Gastrocnemius medialis (tissue), 4 donors: ENCODE measurements at regions not wholly inside any gene's neighbourhood (a gene's known extent, or its start where the extent isn't known, plus 50 kb on each side); places are given as distances from the start of the nearest gene placed in this dataset.

Experiments
- POLR2A ChIP-seq, 2 donors: fragments of 450-650 bp; IDR thresholded peaks; one replicate each; pipeline ENCODE4 v1.6.1; 2017; ENCODE audit warnings: antibody characterized with exemption in 2 of 2, mild to moderate bottlenecking in 2 of 2, moderate library complexity in 2 of 2
- TF ChIP-seq, protein P1 (sequence below), 5 experiments: fragments of 450-650 bp in 3 of 5; fragments of 200-600 bp in 2 of 5; sonication (generic) in 2 of 5; IDR thresholded peaks in 4 of 5; conservative IDR thresholded peaks in 1 of 5; 1 replicate in 4 of 5; 2 replicates in 1 of 5; pipeline ENCODE4 v1.5.1; 2016 to 2019; ENCODE audit warnings: antibody characterized with exemption in 5 of 5, mild to moderate bottlenecking in 3 of 5, moderate library complexity in 3 of 5

DNA sequence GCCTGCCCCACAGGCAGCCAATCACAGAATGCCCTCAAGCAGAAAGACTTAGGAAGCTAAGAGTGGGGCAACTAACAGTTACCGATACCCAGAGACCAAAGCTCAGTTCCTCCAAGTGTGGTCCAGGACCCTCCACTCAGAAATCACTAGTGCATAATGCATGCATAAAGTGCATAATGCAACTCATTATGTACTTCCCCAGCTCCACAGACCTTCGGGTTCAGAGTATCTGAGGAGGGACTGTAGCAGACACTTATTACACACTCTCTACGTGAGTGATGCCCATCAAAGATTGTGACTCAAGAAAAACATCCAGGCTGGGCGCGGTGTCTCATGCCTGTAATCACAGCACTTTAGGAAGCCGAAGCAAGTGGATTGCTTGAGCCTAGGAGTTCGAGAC is 328.0 kb downstream of the BCOR start:
- TF ChIP-seq, protein P1, sequence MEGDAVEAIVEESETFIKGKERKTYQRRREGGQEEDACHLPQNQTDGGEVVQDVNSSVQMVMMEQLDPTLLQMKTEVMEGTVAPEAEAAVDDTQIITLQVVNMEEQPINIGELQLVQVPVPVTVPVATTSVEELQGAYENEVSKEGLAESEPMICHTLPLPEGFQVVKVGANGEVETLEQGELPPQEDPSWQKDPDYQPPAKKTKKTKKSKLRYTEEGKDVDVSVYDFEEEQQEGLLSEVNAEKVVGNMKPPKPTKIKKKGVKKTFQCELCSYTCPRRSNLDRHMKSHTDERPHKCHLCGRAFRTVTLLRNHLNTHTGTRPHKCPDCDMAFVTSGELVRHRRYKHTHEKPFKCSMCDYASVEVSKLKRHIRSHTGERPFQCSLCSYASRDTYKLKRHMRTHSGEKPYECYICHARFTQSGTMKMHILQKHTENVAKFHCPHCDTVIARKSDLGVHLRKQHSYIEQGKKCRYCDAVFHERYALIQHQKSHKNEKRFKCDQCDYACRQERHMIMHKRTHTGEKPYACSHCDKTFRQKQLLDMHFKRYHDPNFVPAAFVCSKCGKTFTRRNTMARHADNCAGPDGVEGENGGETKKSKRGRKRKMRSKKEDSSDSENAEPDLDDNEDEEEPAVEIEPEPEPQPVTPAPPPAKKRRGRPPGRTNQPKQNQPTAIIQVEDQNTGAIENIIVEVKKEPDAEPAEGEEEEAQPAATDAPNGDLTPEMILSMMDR (IDR thresholded peaks at IDR 0.05 in 4 of 5, conservative IDR thresholded peaks at IDR 0.05 in 1 of 5): no peak
- TF ChIP-seq POLR2A (IDR thresholded peaks at IDR 0.05): no peak
